GM18861 (cell line): ENCODE measurements at regions not wholly inside any gene's neighbourhood (a gene's known extent, or its start where the extent isn't known, plus 50 kb on each side); places are given as distances from the start of the nearest gene placed in this dataset.
"Not testable (repeated sequence)": the region's sequence is repeated elsewhere in the genome, so short reads cannot be mapped to it uniquely, and the experiment has no call there.

Source experiments
- ATAC-seq: cut with Tn5 transposase; IDR thresholded peaks from one replicate; pipeline ENCODE4 v1.9.1; 2021; ENCODE audit not compliant: unreplicated experiment

DNA sequence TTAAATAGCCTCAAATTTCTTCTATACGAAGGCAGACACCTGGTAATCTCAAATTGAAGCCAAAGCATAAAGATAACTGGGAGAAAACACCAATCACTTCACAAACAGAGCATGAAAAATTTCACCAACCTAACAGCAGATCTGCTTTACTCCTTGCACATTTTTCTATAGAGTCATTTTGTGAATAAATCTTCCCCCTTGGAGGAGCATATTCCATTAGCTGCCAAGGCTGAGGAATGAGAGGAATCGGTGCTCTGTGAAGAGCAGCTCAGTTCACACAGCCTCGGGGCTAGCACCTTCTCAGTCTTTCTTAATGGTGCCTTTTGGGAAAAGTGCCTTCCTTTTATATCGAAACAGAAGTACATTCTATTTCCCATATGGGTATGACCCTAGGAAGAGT is 1313.7 kb upstream of the NRXN1 start:
- ATAC-seq: no peak

DNA sequence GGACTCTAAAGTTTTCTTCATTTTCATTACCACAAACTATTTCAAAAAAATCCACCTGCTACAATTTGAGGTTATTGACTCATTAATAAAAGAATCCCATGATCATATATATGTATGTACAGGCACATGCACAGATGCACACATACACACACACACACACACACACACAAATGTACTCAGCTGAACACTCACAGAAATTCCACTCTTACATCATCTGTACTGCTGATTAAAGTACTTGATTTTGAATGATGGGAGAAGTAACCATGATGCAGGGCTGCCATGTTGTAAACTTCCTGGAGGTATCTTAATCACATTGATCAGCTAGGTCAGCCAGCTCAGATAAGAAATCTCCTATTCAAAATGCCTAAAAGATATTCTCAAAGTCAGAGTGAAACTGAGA is 1313.2 kb upstream of the NRXN1 start:
- no peak for ATAC-seq

DNA sequence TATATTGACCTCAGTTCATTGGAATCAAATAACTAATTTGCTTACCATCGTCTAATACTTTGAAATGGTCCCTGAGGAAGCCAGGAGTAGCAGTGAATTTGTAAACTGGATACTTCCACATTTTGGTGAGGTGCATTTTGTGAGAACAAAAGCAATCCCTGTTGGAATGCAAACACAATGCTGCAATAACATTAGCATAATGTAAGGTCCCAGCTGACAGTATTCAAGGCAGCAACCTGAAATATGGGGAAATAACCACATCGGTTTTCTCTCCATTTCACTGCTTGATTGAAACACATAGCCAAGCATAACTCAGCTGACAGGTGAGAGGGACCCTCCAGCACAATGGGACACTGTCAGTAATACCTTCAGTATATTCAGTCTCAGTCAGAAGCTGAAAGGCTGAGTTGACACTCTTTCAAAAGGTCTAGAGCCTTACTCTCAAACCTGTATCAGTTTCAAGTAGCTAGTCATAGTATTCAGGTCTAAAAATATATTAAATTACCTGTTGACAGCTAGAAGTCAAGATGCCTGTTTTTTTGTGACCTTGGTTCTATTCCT is 1311.9 kb upstream of the NRXN1 start:
- ATAC-seq: no peak

GRCh38 chr2:52343010-52343409 is 1311.1 kb upstream of the NRXN1 start:
- no peak for ATAC-seq

DNA sequence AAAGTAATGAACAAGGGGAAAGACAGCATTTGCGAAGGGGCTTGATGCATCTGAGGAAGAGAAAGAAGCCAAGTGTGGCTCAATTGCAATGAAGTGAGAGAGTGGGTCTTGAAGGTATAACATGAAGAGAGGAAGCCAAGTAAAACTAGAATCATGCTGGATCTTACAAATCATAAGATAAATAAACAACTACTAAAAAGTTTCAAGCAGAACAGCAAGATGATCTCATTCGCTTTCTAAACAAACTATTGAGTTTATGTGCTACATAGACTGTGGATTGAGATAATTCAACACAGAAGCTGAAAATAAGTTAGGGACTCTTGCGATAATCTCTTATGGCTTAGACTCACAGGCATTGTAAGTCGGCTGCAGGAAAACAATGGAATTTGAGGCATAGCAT is 1310.5 kb upstream of the NRXN1 start:
- ATAC-seq: no peak

GRCh38 chr2:52341732-52342131 is 1309.8 kb upstream of the NRXN1 start:
- no peak for ATAC-seq

- no peak for ATAC-seq
Observed at GRCh38 chr2:52340171-52340570, 1308.2 kb upstream of the NRXN1 start.

DNA sequence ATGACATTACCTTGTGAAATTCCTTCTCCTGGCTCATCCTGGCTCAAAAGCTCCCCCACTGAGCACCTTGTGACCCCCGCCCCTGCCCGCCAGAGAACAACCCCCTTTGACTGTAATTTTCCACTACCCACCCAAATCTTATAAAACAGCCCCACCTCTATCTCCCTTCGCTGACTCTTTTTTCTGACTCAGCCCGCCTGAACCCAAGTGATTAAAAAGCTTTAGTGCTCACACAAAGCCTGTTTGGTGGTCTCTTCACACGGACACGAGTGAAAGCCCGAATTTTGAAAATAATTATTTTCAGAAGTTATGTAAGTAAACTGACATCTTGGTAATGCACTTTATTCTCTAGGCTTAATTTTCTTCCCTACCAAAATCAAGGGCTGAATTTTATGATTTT is 1305.9 kb upstream of the NRXN1 start:
- not testable (repeated sequence) for ATAC-seq

- no peak for ATAC-seq
Observed at GRCh38 chr2:52336951-52337350, 1305.0 kb upstream of the NRXN1 start.

- no peak for ATAC-seq
Observed at GRCh38 chr2:52335727-52336126, 1303.8 kb upstream of the NRXN1 start.

- ATAC-seq: no peak
Observed at GRCh38 chr2:52334185-52334584, 1302.3 kb upstream of the NRXN1 start.

- no peak for ATAC-seq
Observed at GRCh38 chr2:52327641-52328040, 1295.7 kb upstream of the NRXN1 start.

DNA sequence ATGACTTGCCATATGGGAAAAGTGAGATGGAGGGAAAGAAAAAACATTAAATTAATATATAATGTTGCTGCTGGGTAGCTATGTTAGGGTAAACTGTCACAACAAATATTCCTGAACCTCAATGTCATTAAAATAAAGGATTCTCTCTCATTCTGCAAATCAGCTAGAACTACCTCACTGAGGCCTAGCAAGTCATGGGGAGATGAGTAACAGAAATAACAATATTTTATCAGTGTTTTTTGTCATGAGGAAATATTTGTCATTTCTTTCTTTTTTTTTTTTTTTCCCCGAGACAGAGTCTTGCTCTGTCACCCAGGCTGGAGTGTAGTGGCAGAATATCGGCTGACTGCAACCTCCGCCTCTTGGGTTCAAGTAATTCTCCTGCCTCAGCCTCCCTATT is 1282.3 kb upstream of the NRXN1 start:
- no peak for ATAC-seq

GRCh38 chr2:52312486-52312885 is 1280.6 kb upstream of the NRXN1 start:
- ATAC-seq: no peak

DNA sequence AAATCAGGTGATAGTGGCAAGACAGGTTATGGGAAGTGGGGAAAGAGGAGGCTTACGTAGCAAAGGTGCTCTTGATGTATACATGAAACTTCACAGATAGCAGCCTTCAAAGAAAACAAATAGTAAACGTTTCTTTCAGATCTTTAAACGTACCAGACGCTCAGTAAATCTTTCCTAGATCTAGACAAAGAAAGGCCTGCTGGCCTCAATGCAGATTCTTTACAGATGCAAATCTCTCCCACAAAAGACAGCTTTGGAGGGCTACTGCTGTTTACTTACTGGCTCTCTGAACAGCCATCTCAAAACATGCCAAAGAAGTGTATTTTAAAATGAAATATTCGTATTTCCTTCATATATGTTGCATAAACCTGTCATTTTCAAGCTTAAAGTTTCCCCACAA is 1279.9 kb upstream of the NRXN1 start:
- no peak for ATAC-seq

GRCh38 chr2:52308156-52308555 is 1276.2 kb upstream of the NRXN1 start:
- ATAC-seq: no peak

DNA sequence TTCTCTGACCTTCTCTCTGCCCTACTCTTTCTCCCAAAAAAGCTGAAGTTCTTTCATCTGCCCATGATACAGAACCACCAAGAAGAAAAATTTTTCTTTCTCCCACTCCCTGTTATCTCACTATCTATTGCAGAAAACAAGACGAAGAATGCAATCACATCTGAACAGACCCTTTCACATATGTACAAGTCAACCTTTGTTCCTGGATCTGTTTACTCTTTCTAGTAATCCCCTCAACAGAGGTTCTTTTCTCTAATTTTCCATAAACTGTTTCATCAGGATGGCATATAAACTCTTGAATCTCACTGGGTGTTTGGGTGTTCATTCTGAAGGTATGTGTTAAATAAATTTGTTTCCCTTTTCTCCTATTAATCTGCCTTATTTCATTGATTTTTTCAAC is 1262.7 kb upstream of the NRXN1 start:
- no peak for ATAC-seq

GRCh38 chr2:52292801-52293200 is 1260.9 kb upstream of the NRXN1 start:
- no peak for ATAC-seq

DNA sequence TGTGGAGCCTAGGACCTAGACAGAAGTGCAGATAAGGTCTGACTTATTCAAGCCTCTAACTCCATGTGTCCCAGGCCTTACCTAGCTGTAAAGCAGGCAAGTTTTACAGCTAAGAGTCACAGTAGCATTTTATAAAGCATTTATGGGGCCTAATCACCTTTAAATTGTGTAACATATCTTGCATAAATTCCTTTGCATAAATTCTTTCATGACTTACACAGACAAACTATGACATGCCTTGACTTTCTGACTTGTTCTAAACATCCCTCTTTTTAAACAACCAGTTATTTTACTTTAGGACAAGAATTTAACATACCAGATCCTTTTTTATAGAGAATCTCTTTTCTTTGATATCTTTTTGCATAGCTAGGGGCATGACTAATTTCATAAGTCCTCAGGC is 1257.8 kb upstream of the NRXN1 start:
- ATAC-seq: no peak

- ATAC-seq: no peak
Observed at GRCh38 chr2:52288596-52288995, 1256.7 kb upstream of the NRXN1 start.

GRCh38 chr2:52269696-52270485 is 1238.0 kb upstream of the NRXN1 start:
- no peak for ATAC-seq

DNA sequence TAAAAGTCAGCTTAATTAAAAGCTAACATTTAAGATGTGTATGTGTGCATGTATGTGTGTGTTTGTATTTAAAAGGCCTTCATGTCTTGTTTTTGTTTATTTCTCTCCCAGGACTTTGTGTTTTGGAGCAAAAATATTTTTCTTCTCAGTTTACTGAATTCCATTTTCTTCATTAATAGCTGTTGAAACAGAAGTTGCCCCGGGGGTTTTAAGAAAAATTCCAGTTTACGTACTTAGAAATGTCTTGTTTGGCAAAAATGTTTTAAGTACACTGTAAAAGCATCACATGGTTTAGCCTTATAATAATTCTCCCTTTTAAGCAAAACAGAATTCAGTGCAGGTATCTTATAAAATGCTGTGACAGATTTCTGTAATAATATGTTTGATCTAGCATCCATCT is 1233.0 kb upstream of the NRXN1 start:
- ATAC-seq: no peak

DNA sequence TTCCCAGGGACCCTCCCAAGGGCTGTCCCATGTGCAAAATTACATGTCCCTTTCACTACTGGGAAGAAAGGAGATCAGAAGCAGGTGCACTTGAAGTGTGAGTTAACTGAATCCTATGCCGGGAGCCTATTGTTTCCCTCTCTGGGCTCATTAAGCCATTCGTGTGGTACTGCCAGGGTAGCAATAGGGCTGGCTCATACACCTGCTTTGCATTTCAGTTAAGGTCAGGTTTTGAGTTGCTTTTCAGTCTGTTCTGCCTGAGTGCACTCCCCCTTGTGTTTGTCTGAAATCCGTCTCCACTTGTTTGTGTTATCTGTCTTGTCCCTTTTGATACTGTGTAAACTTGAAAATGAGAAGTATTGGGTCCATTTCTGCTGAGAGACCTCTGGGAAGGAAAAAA is 1232.6 kb upstream of the NRXN1 start:
- ATAC-seq: no peak
